PC-3 (cell line): ENCODE measurements at regions not wholly inside any gene's neighbourhood (a gene's known extent, or its start where the extent isn't known, plus 50 kb on each side); places are given as distances from the start of the nearest gene placed in this dataset.

ENCODE experiments used
- ATAC-seq: fragments of 200-7000 bp; cut with Tn5 transposase; 2 replicates; pipeline ENCODE4 v1.9.1; 2020; ENCODE audit warnings: mild to moderate bottlenecking, moderate library complexity
- BruUV-seq: library from RNA; stranded (reverse); fragments of 400-500 nt; replicated peaks from 2 replicates; lab custom pipeline; 2021; lab: Mats Ljungman, UMichigan
- CTCF ChIA-PET: fragments of 300-600 bp; sonication (Branson Sonifier 250); formaldehyde crosslinking; loops from one replicate; lab custom pipeline; 2022; ENCODE audit warnings: antibody characterized with exemption; lab: Charles Lee
- POLR2A ChIA-PET: fragments of 300-600 bp; sonication (Branson Sonifier 250); formaldehyde crosslinking; loops from one replicate; lab custom pipeline; 2022; ENCODE audit warnings: antibody characterized with exemption; ENCODE audit not compliant: unreplicated experiment; lab: Charles Lee
- DNase-seq: peaks from one replicate; pipeline ENCODE4 v3.0.0-alpha.2; 2015
- H2AFZ ChIP-seq: fragments of 300-600 bp; sonication (generic); 2 replicates; pipeline ENCODE4 v1.6.0; 2016; ENCODE audit warnings: antibody characterized with exemption, low read length
- H3F3A ChIP-seq: fragments of 300-600 bp; sonication (generic); one replicate; pipeline ENCODE4 v1.6.0; 2017; ENCODE audit warnings: antibody characterized with exemption, low read length, control low read depth, mild to moderate bottlenecking; ENCODE audit not compliant: unreplicated experiment
- H3K27ac ChIP-seq: fragments of 300-600 bp; sonication (generic); 2 replicates; pipeline ENCODE4 v1.5.1; 2016; ENCODE audit warnings: mild to moderate bottlenecking, low read length
- H3K27me3 ChIP-seq: fragments of 300-600 bp; sonication (generic); 2 replicates; pipeline ENCODE4 v1.6.1; 2016; ENCODE audit warnings: low read length, mixed read lengths
- H3K36me3 ChIP-seq: fragments of 300-600 bp; sonication (generic); 2 replicates; pipeline ENCODE4 v1.6.1; 2016; ENCODE audit warnings: low read depth, mixed run types, low read length, mixed read lengths
- H3K4me1 ChIP-seq: fragments of 300-600 bp; sonication (generic); 2 replicates; pipeline ENCODE4 v1.5.1; 2016; ENCODE audit warnings: low read length; ENCODE audit not compliant: insufficient read depth
- H3K4me2 ChIP-seq: fragments of 300-600 bp; sonication (generic); 2 replicates; pipeline ENCODE4 v1.6.0; 2016; ENCODE audit warnings: low read length
- H3K4me3 ChIP-seq: fragments of 300-600 bp; sonication (generic); 2 replicates; pipeline ENCODE4 v1.5.1; 2016; ENCODE audit warnings: mild to moderate bottlenecking, low read length, mixed read lengths
- H3K79me2 ChIP-seq: fragments of 300-600 bp; sonication (generic); 2 replicates; pipeline ENCODE4 v1.6.1; 2017; ENCODE audit warnings: low read length, mixed read lengths
- H3K9ac ChIP-seq: fragments of 300-600 bp; sonication (generic); 2 replicates; pipeline ENCODE4 v1.6.0; 2016; ENCODE audit warnings: mild to moderate bottlenecking, low read length
- H3K9me2 ChIP-seq: fragments of 300-600 bp; sonication (generic); replicated peaks from 2 replicates; pipeline ENCODE4 v1.6.1; 2016; ENCODE audit warnings: mixed run types, low read length, mixed read lengths
- H3K9me3 ChIP-seq: fragments of 300-600 bp; sonication (generic); 2 replicates; pipeline ENCODE4 v1.6.1; 2016; ENCODE audit warnings: low read length, mixed read lengths
- H4K20me1 ChIP-seq: fragments of 300-600 bp; sonication (generic); 2 replicates; pipeline ENCODE4 v1.6.1; 2016; ENCODE audit warnings: low read length, mixed read lengths
- EZH2 ChIP-seq: fragments of 300-600 bp; sonication (generic); IDR thresholded peaks from one replicate; pipeline ENCODE4 v1.6.1; 2017; ENCODE audit warnings: antibody characterized with exemption, mild to moderate bottlenecking, low read length; ENCODE audit not compliant: unreplicated experiment
- EZH2phosphoT487 ChIP-seq: fragments of 300-600 bp; sonication (generic); IDR thresholded peaks from 2 replicates; pipeline ENCODE4 v1.6.1; 2018; ENCODE audit warnings: mild to moderate bottlenecking, antibody characterized with exemption, low read length, borderline replicate concordance
- intact Hi-C: fragments of 100-400 bp; cut with micrococcal nuclease; formaldehyde crosslinking; loops from 2 replicates; pipeline ENCODE4 v1.9.0; 2023
- TF ChIP-seq, protein P1 (sequence below): fragments of 300-600 bp; sonication (generic); conservative IDR thresholded peaks from 2 replicates; pipeline ENCODE4 v1.5.1; 2017; ENCODE audit warnings: antibody characterized with exemption, low read depth, mild to moderate bottlenecking, low read length

DNA sequence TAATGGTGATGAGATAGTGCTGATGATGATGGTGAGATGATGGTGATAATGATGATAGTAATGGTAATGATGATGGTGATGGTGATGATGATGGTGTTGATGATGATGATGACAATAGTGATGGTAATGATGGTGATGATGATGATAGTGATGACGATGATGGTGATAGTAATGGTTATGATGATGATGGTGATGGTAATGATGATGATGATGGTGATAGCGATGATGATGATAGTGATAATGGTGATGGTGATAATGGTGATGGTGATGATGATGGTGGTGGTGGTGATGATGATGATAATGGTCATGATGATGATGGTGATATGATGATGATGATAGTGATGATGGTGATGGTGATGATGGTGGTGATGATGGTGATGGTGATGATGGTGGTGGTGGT, 384.6 kb downstream of the MATN1 start:
- H3K4me2 ChIP-seq: no peak overlapping the region
- no peaks in the 10 kb centered on the region for H3K9me3 ChIP-seq
- no peak overlapping the region for H2AFZ ChIP-seq
- ChIA-PET POLR2A (no interaction called here), CTCF (no interaction called here)
- ATAC-seq (no peak), DNase-seq (no peak)
- H3F3A ChIP-seq: no peaks in the 10 kb centered on the region
- H3K4me1 ChIP-seq: no peaks in the 10 kb centered on the region
- H3K36me3 ChIP-seq: no peaks in the 10 kb centered on the region
- H3K79me2 ChIP-seq: no peaks in the 10 kb centered on the region
- H4K20me1 ChIP-seq: no peaks in the 10 kb centered on the region
- intact Hi-C loops: no loop called here
- H3K9ac ChIP-seq: no peak overlapping the region
- H3K27me3 ChIP-seq: peaks cover 18% of the 10 kb centered on the region; the same call in 1 of the 2 replicates
- no peak for TF ChIP-seq EZH2
- no peak for TF ChIP-seq EZH2phosphoT487
- TF ChIP-seq, protein P1, sequence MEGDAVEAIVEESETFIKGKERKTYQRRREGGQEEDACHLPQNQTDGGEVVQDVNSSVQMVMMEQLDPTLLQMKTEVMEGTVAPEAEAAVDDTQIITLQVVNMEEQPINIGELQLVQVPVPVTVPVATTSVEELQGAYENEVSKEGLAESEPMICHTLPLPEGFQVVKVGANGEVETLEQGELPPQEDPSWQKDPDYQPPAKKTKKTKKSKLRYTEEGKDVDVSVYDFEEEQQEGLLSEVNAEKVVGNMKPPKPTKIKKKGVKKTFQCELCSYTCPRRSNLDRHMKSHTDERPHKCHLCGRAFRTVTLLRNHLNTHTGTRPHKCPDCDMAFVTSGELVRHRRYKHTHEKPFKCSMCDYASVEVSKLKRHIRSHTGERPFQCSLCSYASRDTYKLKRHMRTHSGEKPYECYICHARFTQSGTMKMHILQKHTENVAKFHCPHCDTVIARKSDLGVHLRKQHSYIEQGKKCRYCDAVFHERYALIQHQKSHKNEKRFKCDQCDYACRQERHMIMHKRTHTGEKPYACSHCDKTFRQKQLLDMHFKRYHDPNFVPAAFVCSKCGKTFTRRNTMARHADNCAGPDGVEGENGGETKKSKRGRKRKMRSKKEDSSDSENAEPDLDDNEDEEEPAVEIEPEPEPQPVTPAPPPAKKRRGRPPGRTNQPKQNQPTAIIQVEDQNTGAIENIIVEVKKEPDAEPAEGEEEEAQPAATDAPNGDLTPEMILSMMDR: no peak
- H3K9me2 ChIP-seq: no peaks in the 10 kb centered on the region
- BruUV-seq: no TSS peak
- H3K27ac ChIP-seq: no peak overlapping the region
- no peak overlapping the region for H3K4me3 ChIP-seq

DNA sequence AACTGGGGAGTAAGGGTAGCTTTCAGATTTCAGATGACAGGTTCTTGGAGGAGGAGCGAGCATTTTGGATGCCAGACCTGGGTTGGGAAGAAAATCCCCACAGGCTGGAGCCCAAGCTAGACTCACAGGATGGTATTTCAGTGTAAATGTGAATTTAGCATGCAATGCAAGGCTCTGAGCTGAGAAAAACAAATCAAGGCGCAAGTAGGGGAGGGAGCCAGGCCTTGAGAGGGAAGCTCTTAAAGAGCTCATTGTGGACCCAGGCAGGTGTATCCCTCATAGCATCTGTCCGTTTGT, 386.1 kb downstream of the MATN1 start:
- no peak for DNase-seq
- Histone ChIP-seq H3F3A (no peaks in the 10 kb centered on the region), H3K9me2 (no peaks in the 10 kb centered on the region), H3K9ac (no peak overlapping the region), H3K27ac (no peak overlapping the region), H4K20me1 (no peaks in the 10 kb centered on the region), H2AFZ (no peak overlapping the region), H3K27me3 (peaks cover 6% of the 10 kb centered on the region; the same call in 1 of the 2 replicates), H3K4me3 (no peak overlapping the region), H3K9me3 (no peaks in the 10 kb centered on the region), H3K4me2 (no peak overlapping the region), H3K36me3 (no peaks in the 10 kb centered on the region), H3K79me2 (no peaks in the 10 kb centered on the region), H3K4me1 (no peaks in the 10 kb centered on the region)
- no peak for ATAC-seq
- intact Hi-C loops: no loop called here
- TF ChIP-seq, protein P1: no peak
- TF ChIP-seq EZH2: no peak
- no peak for TF ChIP-seq EZH2phosphoT487
- ChIA-PET CTCF (no interaction called here), POLR2A (no interaction called here)
- BruUV-seq: no TSS peak

DNA sequence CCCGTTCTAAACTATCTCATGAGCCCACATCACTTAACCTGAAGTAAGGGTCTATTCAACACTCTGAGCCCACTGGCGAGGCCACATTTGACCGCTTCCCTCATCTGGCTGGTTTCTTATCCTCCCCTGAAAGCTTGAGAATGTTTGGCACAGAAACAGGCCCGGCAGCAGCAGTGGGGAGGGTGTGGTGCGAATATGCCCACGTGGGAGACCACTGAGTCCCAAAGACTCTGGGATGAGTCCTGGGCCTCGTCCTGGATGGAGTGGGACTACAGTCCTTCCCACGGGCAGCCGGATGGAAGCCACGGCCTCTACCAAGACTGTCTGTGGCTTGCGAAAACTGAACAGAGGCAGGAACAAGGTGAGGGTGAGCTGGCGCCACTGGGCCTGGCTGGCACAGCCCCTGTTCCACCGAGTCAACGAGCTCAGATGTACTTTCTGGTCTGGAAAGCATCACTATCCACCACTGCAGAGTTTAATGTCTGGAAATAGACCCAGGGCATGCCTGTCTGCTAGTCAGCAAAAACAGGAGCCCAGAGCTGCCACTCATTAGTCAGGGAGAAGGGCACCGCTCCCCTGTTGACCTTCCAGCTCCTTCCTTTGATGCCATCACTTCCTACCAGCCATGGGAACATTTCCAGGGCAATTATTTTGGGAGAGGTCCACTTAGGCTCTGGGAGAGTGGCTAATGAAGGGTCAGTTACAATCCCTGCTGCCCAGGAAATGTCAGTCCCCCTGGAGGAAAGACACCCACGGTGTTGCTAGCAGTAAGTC, 386.6 kb downstream of the MATN1 start:
- no peak overlapping the region for H3K4me2 ChIP-seq
- H3K36me3 ChIP-seq: no peaks in the 10 kb centered on the region
- H3K4me3 ChIP-seq: no peak overlapping the region
- H3K9ac ChIP-seq: no peak overlapping the region
- H3K9me2 ChIP-seq: no peaks in the 10 kb centered on the region
- intact Hi-C loops: no loop called here
- TF ChIP-seq EZH2 (no peak), EZH2phosphoT487 (no peak)
- TF ChIP-seq, protein P1: no peak
- ATAC-seq: no peak
- no TSS peak for BruUV-seq
- ChIA-PET CTCF (no interaction called here), POLR2A (no interaction called here)
- no peak overlapping the region for H2AFZ ChIP-seq
- H3K9me3 ChIP-seq: no peaks in the 10 kb centered on the region
- no peaks in the 10 kb centered on the region for H4K20me1 ChIP-seq
- no peaks in the 10 kb centered on the region for H3F3A ChIP-seq
- no peaks in the 10 kb centered on the region for H3K79me2 ChIP-seq
- no peak for DNase-seq
- H3K27ac ChIP-seq: no peak overlapping the region
- no peaks in the 10 kb centered on the region for H3K4me1 ChIP-seq
- peaks cover 6% of the 10 kb centered on the region; the same call in 1 of the 2 replicates for H3K27me3 ChIP-seq
